ENCODE measurements at regions not wholly inside any gene's neighbourhood (a gene's known extent, or its start where the extent isn't known, plus 50 kb on each side); places are given as distances from the start of the nearest gene placed in this dataset.

- no peak for TF ChIP-seq CTCF (IDR thresholded peaks at IDR 0.05)
These were observed 159.8 kb downstream of the IRS2 start for GRCh38 chr13:109626386-109627171.

- TF ChIP-seq CTCF (IDR thresholded peaks at IDR 0.05): no peak
These were observed 161.2 kb downstream of the IRS2 start for GRCh38 chr13:109625156-109625555.

GRCh38 chr13:109622006-109622405 is 164.4 kb downstream of the IRS2 start:
- no peak for TF ChIP-seq CTCF (IDR thresholded peaks at IDR 0.05)

- TF ChIP-seq CTCF (IDR thresholded peaks at IDR 0.05): no peak
These were observed 170.5 kb downstream of the IRS2 start for GRCh38 chr13:109615721-109616420.

- TF ChIP-seq CTCF (IDR thresholded peaks at IDR 0.05): no peak
These were observed 174.3 kb downstream of the IRS2 start for GRCh38 chr13:109611912-109612691.

- TF ChIP-seq CTCF (IDR thresholded peaks at IDR 0.05): no peak; the same call in 1 of the 2 replicates
These were observed 175.9 kb downstream of the IRS2 start for GRCh38 chr13:109610517-109610916.

- no peak for TF ChIP-seq CTCF (IDR thresholded peaks at IDR 0.05)
These were observed 177.9 kb downstream of the IRS2 start for GRCh38 chr13:109608503-109608902.

All from LNCAP (cell line).